ENCODE measurements at regions not wholly inside any gene's neighbourhood (a gene's known extent, or its start where the extent isn't known, plus 50 kb on each side); places are given as distances from the start of the nearest gene placed in this dataset.

- Histone ChIP-seq H3K9ac (ENCODE audit: insufficient read depth in 1 of 2, low read depth in 2 of 2, low read length in 2 of 2) (no peak overlapping the region), H3K27ac (ENCODE audit: extremely low read depth, low read depth, low read length) (no peak overlapping the region), H3K4me3 (no peak overlapping the region), H3K9me1 (ENCODE audit: control insufficient read depth, insufficient read depth, low read length) (no peaks in the 10 kb centered on the region), H3K36me3 (ENCODE audit: control insufficient read depth, insufficient read depth, low read length) (no peaks in the 10 kb centered on the region), H4K20me1 (replicated peaks; ENCODE audit: control insufficient read depth, insufficient read depth, low read length) (no peaks in the 10 kb centered on the region), H2AFZ (ENCODE audit: low read depth, low read length) (no peak overlapping the region), H3K9me3 (replicated peaks; ENCODE audit: control insufficient read depth, insufficient read depth, low read depth, low read length) (no peaks in the 10 kb centered on the region), H3K4me2 (ENCODE audit: insufficient read depth, low read length) (no peak overlapping the region), H3K79me2 (ENCODE audit: control insufficient read depth, insufficient read depth, low read length) (no peaks in the 10 kb centered on the region), H3K27me3 (ENCODE audit: control insufficient read depth in 2 of 2, insufficient read depth in 2 of 2, low read length in 2 of 2) (no peaks in the 10 kb centered on the region), H3K4me1 (replicated peaks in 1 of 2; ENCODE audit: control insufficient read depth in 2 of 2, insufficient read depth in 2 of 2, low read length in 2 of 2) (no peaks in the 10 kb centered on the region)
- FAIRE-seq (no peak), ATAC-seq (no peak), DNase-seq (ENCODE audit: extremely low read depth in 1 of 4, low spot score in 3 of 4) (no peak)
- POLR2A ChIA-PET, result no interaction called here
- intact Hi-C loops (cut with micrococcal nuclease) (no loop called here), in situ Hi-C loops (cut with MboI) (no loop called here)
- TF ChIP-seq RAD21 (CRISPR knock-in tag; conservative IDR thresholded peaks at IDR 0.05 in 1 of 2, IDR thresholded peaks at IDR 0.05 in 1 of 2) (no peak), ZNF274 (IDR thresholded peaks at IDR 0.05; ENCODE audit: borderline replicate concordance, low read depth, low read length) (no peak), EZH2 (IDR thresholded peaks at IDR 0.05; ENCODE audit: borderline replicate concordance, low read depth, low read length) (no peak), ETV1 (tag; conservative IDR thresholded peaks at IDR 0.05; ENCODE audit: low read depth) (no peak), ZNF740 (CRISPR knock-in tag; IDR thresholded peaks at IDR 0.05) (no peak), ZNF740 (tag; IDR thresholded peaks at IDR 0.05) (no peak), TCF15 (CRISPR knock-in tag; IDR thresholded peaks at IDR 0.05) (no peak), ZNF551 (CRISPR knock-in tag; IDR thresholded peaks at IDR 0.05) (no peak), TAF1 (IDR thresholded peaks at IDR 0.05; ENCODE audit: control insufficient read depth, extremely low read depth, insufficient read depth, low read length, severe bottlenecking) (no peak), KLF16 (IDR thresholded peaks at IDR 0.05) (no peak)
- WGBS (ENCODE audit: insufficient coverage, low coverage, missing lambda C conversion rate), result 0% methylated on average over 1 of the region's 1 CpG
- BruUV-seq (replicated peaks), result no TSS peak
- CTCF ChIA-PET (ENCODE audit: low intra/inter-chr PET ratio), result no interaction called here
Measured at GRCh38 chr14:104448721-104449120, 130.8 kb upstream of the C14orf180 start.

All from K562 (cell line).